ENCODE measurements at regions not wholly inside any gene's neighbourhood (a gene's known extent, or its start where the extent isn't known, plus 50 kb on each side); places are given as distances from the start of the nearest gene placed in this dataset.

- TF ChIP-seq CTCF (IDR thresholded peaks at IDR 0.05; ENCODE audit: insufficient read depth, low read length) (no peak), POLR2AphosphoS5 (IDR thresholded peaks at IDR 0.05; ENCODE audit: low read depth) (no peak)
Measured at GRCh38 chr4:26076896-26077295, 162.9 kb downstream of the SMIM20 start.

Measured in HL-60 (cell line).